Naive thymus-derived CD4-positive, alpha-beta T cell (primary cell): ENCODE measurements at regions not wholly inside any gene's neighbourhood (a gene's known extent, or its start where the extent isn't known, plus 50 kb on each side); places are given as distances from the start of the nearest gene placed in this dataset.

ENCODE experiments used
- ATAC-seq: fragments of 150-1000 bp; cut with Tn5 transposase; 2 replicates; pipeline ENCODE4 v1.10.0; 2021; ENCODE audit warnings: mild to moderate bottlenecking, moderate library complexity
- CTCF ChIA-PET: fragments of 350-600 bp; sonication (Branson Sonifier 250); formaldehyde crosslinking; loops from one replicate; lab custom pipeline; 2021; ENCODE audit warnings: antibody characterized with exemption; lab: Charles Lee
- POLR2A ChIA-PET: fragments of 350-600 bp; sonication (Branson Sonifier 250); formaldehyde crosslinking; loops from one replicate; lab custom pipeline; 2021; ENCODE audit warnings: antibody characterized with exemption, inconsistent platforms; lab: Charles Lee
- DNase-seq, 9 donors: peaks; one replicate each; pipeline versions ENCODE4 v3.0.0 to v3.0.0-alpha.2; 2020 to 2022; ENCODE audit warnings: mixed read lengths in 1 of 9
- H3K27ac ChIP-seq: one replicate; pipeline ENCODE4 v1.7.0; 2013; ENCODE audit warnings: mild to moderate bottlenecking, low read depth, low read length, moderate library complexity
- H3K27me3 ChIP-seq, 2 donors: one replicate each; pipeline ENCODE4 v1.7.0; 2013; ENCODE audit warnings: low read length in 2 of 2, mild to moderate bottlenecking in 2 of 2, moderate library complexity in 2 of 2; ENCODE audit not compliant: control insufficient read depth in 2 of 2, insufficient read depth in 2 of 2
- H3K36me3 ChIP-seq, 3 experiments: 1 replicate in 2 of 3; 2 replicates in 1 of 3; pipeline ENCODE4 v1.7.0; 2013; ENCODE audit warnings: low read length in 3 of 3, mild to moderate bottlenecking in 3 of 3, moderate library complexity in 1 of 3; ENCODE audit not compliant: insufficient read depth in 3 of 3, control insufficient read depth in 2 of 3
- H3K4me1 ChIP-seq, 2 donors: one replicate each; pipeline ENCODE4 v1.7.0; 2013; ENCODE audit warnings: low read length in 2 of 2, mild to moderate bottlenecking in 2 of 2, moderate library complexity in 1 of 2; ENCODE audit not compliant: control insufficient read depth in 2 of 2, insufficient read depth in 2 of 2
- H3K4me3 ChIP-seq: 2 replicates; pipeline ENCODE4 v1.7.0; 2013; ENCODE audit warnings: mild to moderate bottlenecking, low read length
- H3K9me3 ChIP-seq, 3 experiments: 1 replicate in 2 of 3; 2 replicates in 1 of 3; pipeline ENCODE4 v1.7.0; 2013; ENCODE audit warnings: low read length in 3 of 3; ENCODE audit not compliant: control insufficient read depth in 2 of 3
- H3K27ac Mint-ChIP-seq, 9 donors: one replicate each; pipeline ENCODE4 v1.8.0; 2020 to 2022; ENCODE audit warnings: mixed read lengths in 9 of 9, mild to moderate bottlenecking in 8 of 9, moderate library complexity in 5 of 9, inconsistent platforms in 2 of 9
- H3K27me3 Mint-ChIP-seq, 5 donors: one replicate each; pipeline ENCODE4 v1.8.0; 2021 to 2022; ENCODE audit warnings: mixed read lengths in 5 of 5, mild to moderate bottlenecking in 1 of 5
- H3K36me3 Mint-ChIP-seq, 5 donors: one replicate each; pipeline ENCODE4 v1.8.0; 2020 to 2022; ENCODE audit warnings: mixed read lengths in 5 of 5, mild to moderate bottlenecking in 3 of 5, inconsistent platforms in 1 of 5
- H3K4me1 Mint-ChIP-seq, 7 donors: one replicate each; pipeline ENCODE4 v1.8.0; 2020 to 2022; ENCODE audit warnings: mixed read lengths in 7 of 7, mild to moderate bottlenecking in 3 of 7, inconsistent platforms in 1 of 7
- H3K4me3 Mint-ChIP-seq, 10 donors: one replicate each; pipeline ENCODE4 v1.8.0; 2020 to 2022; ENCODE audit warnings: mild to moderate bottlenecking in 10 of 10, mixed read lengths in 10 of 10, moderate library complexity in 6 of 10, inconsistent platforms in 2 of 10
- H3K9me3 Mint-ChIP-seq, 11 donors: one replicate each; pipeline ENCODE4 v1.8.0; 2020 to 2022; ENCODE audit warnings: mixed read lengths in 11 of 11, mild to moderate bottlenecking in 4 of 11, inconsistent platforms in 1 of 11, moderate library complexity in 1 of 11
- intact Hi-C, 2 donors: fragments of 100-400 bp; cut with micrococcal nuclease; formaldehyde crosslinking; loops; one replicate each; pipeline ENCODE4 v1.15.1; 2023

DNA sequence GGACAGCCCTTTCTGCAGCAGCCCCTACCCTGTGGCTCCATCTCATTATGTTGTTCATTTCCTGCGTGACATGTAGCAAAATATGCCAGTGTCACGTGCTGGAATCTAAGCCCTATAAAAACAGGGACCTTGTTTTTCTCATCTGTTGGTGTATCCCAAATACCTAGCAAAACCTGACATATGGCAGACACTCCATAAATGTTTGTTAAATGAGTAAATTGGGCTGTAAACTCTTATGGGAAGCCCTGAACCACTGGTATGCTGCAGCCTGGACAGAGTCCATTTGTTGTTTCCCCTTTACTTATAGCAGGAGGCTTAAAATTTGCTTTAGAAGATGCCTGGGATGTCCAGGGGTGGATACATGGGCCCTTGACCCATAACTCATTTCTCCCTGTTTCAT lies 363.8 kb downstream of the NPHP4 start:
- no peaks in the 10 kb centered on the region for H3K36me3 ChIP-seq
- no peaks in the 10 kb centered on the region for H3K27me3 ChIP-seq
- H3K9me3 ChIP-seq, result no peaks in the 10 kb centered on the region
- no peak overlapping the region for H3K27ac ChIP-seq
- Mint-ChIP-seq H3K9me3 (no peaks in the 10 kb centered on the region), H3K36me3 (no peaks in the 10 kb centered on the region), H3K27ac (no peak overlapping the region), H3K4me1 (no peaks in the 10 kb centered on the region), H3K4me3 (no peak overlapping the region), H3K27me3 (peaks cover 6 to 28% (median 18%) of the 10 kb centered on the region in 5 donors)
- ChIA-PET CTCF (no interaction called here), POLR2A (no interaction called here)
- DNase-seq, result no peak
- no peak overlapping the region for H3K4me3 ChIP-seq
- H3K4me1 ChIP-seq, result no peaks in the 10 kb centered on the region
- intact Hi-C loops, result no loop called here
- ATAC-seq, result no peak

DNA sequence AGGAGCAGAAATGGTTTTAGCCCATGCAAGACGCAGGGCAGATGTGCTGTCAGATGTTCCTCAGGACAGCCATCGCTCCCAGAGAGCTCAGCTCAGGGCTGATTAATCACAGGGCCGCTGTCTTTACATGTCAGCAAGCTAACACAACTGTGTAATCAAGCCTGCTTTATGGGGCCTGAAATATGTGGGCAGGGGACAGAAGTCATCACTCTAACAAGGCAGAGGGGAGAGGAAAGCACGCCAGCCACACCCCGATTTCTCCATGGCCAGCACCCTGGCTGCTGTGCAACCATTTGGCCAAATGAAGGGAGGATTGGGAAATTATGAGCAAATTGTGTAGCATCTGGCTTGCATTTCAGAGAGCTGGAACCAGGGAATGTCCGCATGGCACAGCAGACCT lies 368.8 kb downstream of the NPHP4 start:
- Mint-ChIP-seq H3K27ac (no peak overlapping the region), H3K4me3 (no peak overlapping the region), H3K4me1 (no peaks in the 10 kb centered on the region), H3K36me3 (no peaks in the 10 kb centered on the region), H3K9me3 (no peaks in the 10 kb centered on the region), H3K27me3 (peaks cover 4 to 34% (median 24%) of the 10 kb centered on the region in 5 donors)
- ATAC-seq, result no peak
- intact Hi-C loops, result no loop called here
- ChIA-PET CTCF (no interaction called here), POLR2A (no interaction called here)
- H3K9me3 ChIP-seq, result no peaks in the 10 kb centered on the region
- no peak overlapping the region for H3K4me3 ChIP-seq
- DNase-seq, result no peak
- no peaks in the 10 kb centered on the region for H3K36me3 ChIP-seq
- H3K27me3 ChIP-seq, result no peaks in the 10 kb centered on the region
- H3K4me1 ChIP-seq, result no peaks in the 10 kb centered on the region
- H3K27ac ChIP-seq, result no peak overlapping the region

DNA sequence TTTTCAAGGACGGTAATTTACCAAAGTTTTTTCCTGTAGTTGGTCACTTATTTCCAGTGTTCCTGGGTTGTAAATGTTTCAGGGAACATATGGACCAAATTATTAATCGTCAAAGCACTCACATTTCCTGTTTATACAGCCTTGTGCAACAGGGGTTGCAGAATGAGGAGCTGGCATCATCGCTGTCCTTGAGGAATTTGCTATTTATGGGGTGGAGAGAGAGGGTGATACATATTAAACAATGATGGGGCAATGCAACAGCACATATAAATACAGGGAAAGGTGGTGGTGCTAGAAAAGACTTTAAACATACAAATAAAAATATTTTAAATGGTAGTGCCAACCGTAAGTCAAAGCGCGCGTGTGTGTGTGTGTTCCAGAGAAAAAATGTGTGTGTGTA lies 369.8 kb downstream of the NPHP4 start:
- no peak for ATAC-seq
- POLR2A ChIA-PET, result no interaction called here

DNA sequence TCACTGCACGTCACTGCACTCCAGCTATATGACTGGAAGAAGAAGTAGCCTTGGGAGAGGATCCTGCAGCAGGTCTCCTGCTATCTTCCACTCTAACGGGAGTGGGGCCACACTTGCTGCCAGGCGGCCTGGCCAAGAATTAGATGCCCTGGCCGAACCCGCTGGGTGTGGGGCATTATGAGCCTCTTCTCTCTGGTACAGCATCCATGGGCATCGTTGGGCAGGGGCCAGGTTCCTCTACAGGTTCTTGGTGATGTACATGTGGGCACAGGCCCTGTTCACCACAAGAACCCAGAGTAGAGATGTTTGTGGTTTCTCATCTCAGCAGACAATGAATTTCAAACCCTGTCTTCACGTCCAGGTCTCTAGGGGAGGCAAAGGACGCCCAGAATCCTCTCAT lies 370.5 kb downstream of the NPHP4 start:
- peaks cover 0 to 49% (median 31%) of the 10 kb centered on the region in 5 donors for H3K27me3 Mint-ChIP-seq
- no peak for DNase-seq
- H3K4me1 ChIP-seq, result no peaks in the 10 kb centered on the region
- H3K36me3 Mint-ChIP-seq, result no peaks in the 10 kb centered on the region
- ATAC-seq, result no peak
- ChIA-PET CTCF (no interaction called here), POLR2A (no interaction called here)
- no peaks in the 10 kb centered on the region for H3K4me1 Mint-ChIP-seq
- H3K27me3 ChIP-seq, result no peaks in the 10 kb centered on the region
- no peaks in the 10 kb centered on the region for H3K36me3 ChIP-seq
- no peak overlapping the region for H3K4me3 ChIP-seq
- no peaks in the 10 kb centered on the region for H3K9me3 ChIP-seq
- no peak overlapping the region for H3K27ac Mint-ChIP-seq
- no peak overlapping the region for H3K27ac ChIP-seq
- no peaks in the 10 kb centered on the region for H3K9me3 Mint-ChIP-seq
- no peak overlapping the region for H3K4me3 Mint-ChIP-seq
- intact Hi-C loops, result no loop called here

More for the DNA sequence above, 369.8 kb downstream of the NPHP4 start:
- CTCF ChIA-PET, result no interaction called here
- Histone ChIP-seq H3K4me3 (no peak overlapping the region), H3K4me1 (no peaks in the 10 kb centered on the region), H3K27ac (no peak overlapping the region), H3K36me3 (no peaks in the 10 kb centered on the region), H3K9me3 (no peaks in the 10 kb centered on the region), H3K27me3 (no peaks in the 10 kb centered on the region)
- H3K9me3 Mint-ChIP-seq, result no peaks in the 10 kb centered on the region
- H3K27me3 Mint-ChIP-seq, result peaks cover 2 to 42% (median 24%) of the 10 kb centered on the region in 5 donors
- H3K4me1 Mint-ChIP-seq, result no peaks in the 10 kb centered on the region
- H3K36me3 Mint-ChIP-seq, result no peaks in the 10 kb centered on the region
- no peak overlapping the region for H3K27ac Mint-ChIP-seq
- intact Hi-C loops, result no loop called here
- no peak overlapping the region for H3K4me3 Mint-ChIP-seq
- no peak for DNase-seq

DNA sequence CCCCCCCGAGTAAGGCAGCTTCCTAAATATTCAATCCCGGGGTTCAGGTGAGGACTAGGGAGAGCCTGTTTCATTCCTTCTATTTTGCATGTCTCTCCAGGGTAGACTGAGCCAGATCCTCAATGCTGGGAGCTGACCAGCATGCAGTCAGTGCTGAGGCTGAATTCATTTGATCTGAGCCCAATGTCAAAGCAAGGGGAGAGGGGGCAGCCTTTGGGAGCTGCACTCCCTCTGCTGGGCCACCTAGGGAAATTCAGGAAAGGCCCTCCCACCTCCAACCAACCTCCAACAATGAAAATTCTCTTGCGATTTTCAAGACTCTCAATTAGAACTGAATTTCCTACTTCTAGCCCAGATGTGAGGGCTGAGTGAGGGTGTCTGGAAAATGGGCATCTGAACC lies 371.2 kb downstream of the NPHP4 start:
- H3K36me3 Mint-ChIP-seq, result no peaks in the 10 kb centered on the region
- no peak for ATAC-seq
- H3K4me1 Mint-ChIP-seq, result no peaks in the 10 kb centered on the region
- H3K9me3 Mint-ChIP-seq, result no peaks in the 10 kb centered on the region
- intact Hi-C loops, result no loop called here
- H3K27me3 ChIP-seq, result no peaks in the 10 kb centered on the region
- H3K27ac ChIP-seq, result no peak overlapping the region
- no peaks in the 10 kb centered on the region for H3K4me1 ChIP-seq
- ChIA-PET CTCF (interaction anchor here (0.5 to 0.6 kb wide), 2 partner anchors 407 to 1148 kb away, joined by 3 read pairs; no protein-coding TSS in a partner anchor), POLR2A (no interaction called here)
- DNase-seq, result no peak
- no peaks in the 10 kb centered on the region for H3K9me3 ChIP-seq
- no peak overlapping the region for H3K4me3 ChIP-seq
- peaks cover 0 to 54% (median 36%) of the 10 kb centered on the region in 5 donors for H3K27me3 Mint-ChIP-seq
- no peaks in the 10 kb centered on the region for H3K36me3 ChIP-seq
- H3K4me3 Mint-ChIP-seq, result no peak overlapping the region
- no peak overlapping the region for H3K27ac Mint-ChIP-seq

DNA sequence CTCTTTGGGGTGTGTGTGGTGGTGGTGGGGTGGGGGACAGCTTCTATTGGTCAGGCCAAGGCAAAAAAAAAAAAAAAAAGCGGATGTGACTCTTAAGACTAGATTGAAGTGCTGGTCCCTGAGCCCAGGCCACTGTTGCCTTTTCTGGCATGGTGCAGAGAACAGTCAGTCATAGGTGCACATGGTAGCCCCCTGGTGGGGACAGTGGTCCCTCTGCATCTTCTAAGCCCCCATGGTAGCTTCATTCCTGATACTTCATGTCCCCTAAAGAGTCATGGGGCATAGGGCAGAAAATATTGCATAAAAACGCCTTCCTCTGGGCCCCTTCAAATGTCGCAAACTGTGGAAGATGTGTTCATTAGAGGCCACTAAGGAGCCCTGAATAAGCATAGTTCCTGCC lies 371.8 kb downstream of the NPHP4 start:
- H3K36me3 Mint-ChIP-seq, result no peaks in the 10 kb centered on the region
- H3K4me3 ChIP-seq, result no peak overlapping the region
- H3K27me3 ChIP-seq, result no peaks in the 10 kb centered on the region
- H3K27me3 Mint-ChIP-seq, result peaks cover 0 to 58% (median 36%) of the 10 kb centered on the region in 5 donors
- H3K27ac Mint-ChIP-seq, result no peak overlapping the region
- intact Hi-C loops, result no loop called here
- no peak overlapping the region for H3K4me3 Mint-ChIP-seq
- H3K9me3 Mint-ChIP-seq, result no peaks in the 10 kb centered on the region
- ChIA-PET POLR2A (no interaction called here), CTCF (interaction anchor here (0.6 kb wide), 1 partner anchor 1148 kb away, joined by 3 read pairs; no protein-coding TSS in a partner anchor)
- ATAC-seq, result no peak
- no peak overlapping the region for H3K27ac ChIP-seq
- H3K4me1 Mint-ChIP-seq, result no peaks in the 10 kb centered on the region
- no peak for DNase-seq
- H3K36me3 ChIP-seq, result no peaks in the 10 kb centered on the region
- no peaks in the 10 kb centered on the region for H3K9me3 ChIP-seq
- H3K4me1 ChIP-seq, result no peaks in the 10 kb centered on the region

DNA sequence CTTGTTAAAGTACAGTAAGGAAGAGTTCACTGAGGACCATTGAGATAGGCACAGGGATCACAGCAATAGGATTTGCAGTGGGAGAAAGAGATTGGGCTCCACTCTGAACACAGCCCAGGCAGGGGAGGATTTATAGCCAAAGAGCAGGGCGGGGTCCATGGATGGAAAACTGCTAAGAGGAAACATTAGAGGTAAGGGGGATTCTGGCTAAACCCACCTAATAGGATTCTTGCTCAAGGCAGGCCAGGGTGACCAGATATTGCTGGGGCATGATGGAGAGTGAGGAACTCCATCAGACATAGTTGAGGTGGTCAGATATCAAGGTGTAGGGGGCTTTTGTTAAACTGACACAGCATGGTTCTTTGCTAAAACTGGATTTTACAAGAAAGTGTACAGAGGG lies 372.8 kb downstream of the NPHP4 start:
- no peak overlapping the region for H3K27ac ChIP-seq
- ChIA-PET POLR2A (no interaction called here), CTCF (no interaction called here)
- H3K9me3 ChIP-seq, result no peaks in the 10 kb centered on the region
- H3K36me3 ChIP-seq, result no peaks in the 10 kb centered on the region
- no peaks in the 10 kb centered on the region for H3K27me3 ChIP-seq
- intact Hi-C loops, result no loop called here
- no peaks in the 10 kb centered on the region for H3K4me1 ChIP-seq
- peaks cover 0 to 64% (median 32%) of the 10 kb centered on the region in 5 donors for H3K27me3 Mint-ChIP-seq
- no peaks in the 10 kb centered on the region for H3K36me3 Mint-ChIP-seq
- H3K4me3 ChIP-seq, result no peak overlapping the region
- no peak overlapping the region for H3K27ac Mint-ChIP-seq
- H3K4me1 Mint-ChIP-seq, result no peaks in the 10 kb centered on the region
- H3K9me3 Mint-ChIP-seq, result no peaks in the 10 kb centered on the region
- no peak for ATAC-seq
- DNase-seq, result no peak
- no peak overlapping the region for H3K4me3 Mint-ChIP-seq
